ENCODE measurements at regions not wholly inside any gene's neighbourhood (a gene's known extent, or its start where the extent isn't known, plus 50 kb on each side); places are given as distances from the start of the nearest gene placed in this dataset.
"Not testable (repeated sequence)": the region's sequence is repeated elsewhere in the genome, so short reads cannot be mapped to it uniquely, and the experiment has no call there.

GRCh38 chr6:169108753-169109152 lies 144.9 kb downstream of the THBS2 start:
- TF ChIP-seq POLR2A (IDR thresholded peaks at IDR 0.05): no peak
- TF ChIP-seq CTCF (IDR thresholded peaks at IDR 0.05): no peak
- no peak overlapping the region for H3K4me3 ChIP-seq (ENCODE audit: low read depth, poor library complexity, severe bottlenecking)
- 92 to 95% methylated on average over 5 of the region's 5 CpGs for WGBS, 2 donors
- no peak for DNase-seq (ENCODE audit: low spot score in 2 of 2)
- intact Hi-C loops (cut with DNase I; ENCODE audit: low total_unique reads): no loop called here

- TF ChIP-seq POLR2A (IDR thresholded peaks at IDR 0.05): no peak
- no peak for TF ChIP-seq CTCF (IDR thresholded peaks at IDR 0.05)
- H3K4me3 ChIP-seq (ENCODE audit: low read depth, poor library complexity, severe bottlenecking): no peak overlapping the region
- intact Hi-C loops (cut with DNase I; ENCODE audit: low total_unique reads): no loop called here
- 84 to 85% methylated on average over 2 of the region's 2 CpGs for WGBS, 2 donors
- DNase-seq (ENCODE audit: low spot score in 2 of 2): no peak
These were observed 147.5 kb downstream of the THBS2 start for GRCh38 chr6:169106176-169106575.

- TF ChIP-seq POLR2A (IDR thresholded peaks at IDR 0.05) (no peak), CTCF (IDR thresholded peaks at IDR 0.05) (no peak)
- intact Hi-C loops (cut with DNase I; ENCODE audit: low total_unique reads): no loop called here
- H3K4me3 ChIP-seq (ENCODE audit: low read depth, poor library complexity, severe bottlenecking): no peak overlapping the region
These were observed 151.7 kb downstream of the THBS2 start for GRCh38 chr6:169101981-169102380.

GRCh38 chr6:169101036-169101805 lies 152.4 kb downstream of the THBS2 start:
- intact Hi-C loops (cut with DNase I; ENCODE audit: low total_unique reads): no loop called here
- no peak for TF ChIP-seq POLR2A (IDR thresholded peaks at IDR 0.05)
- no peak for TF ChIP-seq CTCF (IDR thresholded peaks at IDR 0.05)
- 82 to 83% methylated on average over 6 of the region's 6 CpGs for WGBS, 2 donors
- no peak for DNase-seq (ENCODE audit: low spot score in 2 of 2)
- no peak overlapping the region for H3K4me3 ChIP-seq (ENCODE audit: low read depth, poor library complexity, severe bottlenecking)

More at GRCh38 chr6:169101981-169102380, 151.7 kb downstream of the THBS2 start:
- DNase-seq (ENCODE audit: low spot score in 2 of 2): peak; percentile 24 to 80

GRCh38 chr6:169099411-169100202 lies 154.0 kb downstream of the THBS2 start:
- 89 to 91% methylated on average over 5 of the region's 5 CpGs for WGBS, 2 donors

GRCh38 chr6:169098651-169099050 lies 155.0 kb downstream of the THBS2 start:
- peak in 1 of 2 donors; percentile 56 for DNase-seq (ENCODE audit: low spot score in 2 of 2)
- H3K4me3 ChIP-seq (ENCODE audit: low read depth, poor library complexity, severe bottlenecking); intact Hi-C loops (cut with DNase I; ENCODE audit: low total_unique reads): not testable (repeated sequence)
- 72 to 80% methylated on average over 2 of the region's 2 CpGs for WGBS, 2 donors

More at GRCh38 chr6:169099411-169100202, 154.0 kb downstream of the THBS2 start:
- no peak for TF ChIP-seq POLR2A (IDR thresholded peaks at IDR 0.05)
- no peak for TF ChIP-seq CTCF (IDR thresholded peaks at IDR 0.05)
- intact Hi-C loops (cut with DNase I; ENCODE audit: low total_unique reads): no loop called here
- DNase-seq (ENCODE audit: low spot score in 2 of 2): peak in 1 of 2 donors; percentile 45
- no peak overlapping the region for H3K4me3 ChIP-seq (ENCODE audit: low read depth, poor library complexity, severe bottlenecking)
